ENCODE measurements at regions not wholly inside any gene's neighbourhood (a gene's known extent, or its start where the extent isn't known, plus 50 kb on each side); places are given as distances from the start of the nearest gene placed in this dataset.
"Not testable (repeated sequence)": the region's sequence is repeated elsewhere in the genome, so short reads cannot be mapped to it uniquely, and the experiment has no call there.

DNA sequence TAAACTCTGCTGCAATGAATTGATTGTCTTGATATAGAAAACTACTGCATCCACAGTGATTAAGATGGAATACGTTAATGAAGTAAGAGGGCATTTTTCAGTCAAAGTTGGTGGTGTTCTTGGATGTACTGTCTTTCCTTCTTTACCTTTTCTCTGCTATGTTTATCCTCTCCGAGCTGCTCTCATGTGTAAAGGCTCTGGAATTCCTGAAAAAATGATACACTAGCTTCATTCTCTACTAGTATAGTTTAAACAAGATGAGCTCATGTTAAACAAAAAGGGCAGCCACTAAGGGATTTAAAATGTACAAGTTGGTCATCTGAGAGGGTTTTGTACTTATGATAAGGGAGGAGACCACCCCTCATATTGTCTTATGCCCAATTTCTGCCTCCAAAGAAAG is 504.6 kb upstream of the NECTIN3 start:
- no peak for FAIRE-seq

DNA sequence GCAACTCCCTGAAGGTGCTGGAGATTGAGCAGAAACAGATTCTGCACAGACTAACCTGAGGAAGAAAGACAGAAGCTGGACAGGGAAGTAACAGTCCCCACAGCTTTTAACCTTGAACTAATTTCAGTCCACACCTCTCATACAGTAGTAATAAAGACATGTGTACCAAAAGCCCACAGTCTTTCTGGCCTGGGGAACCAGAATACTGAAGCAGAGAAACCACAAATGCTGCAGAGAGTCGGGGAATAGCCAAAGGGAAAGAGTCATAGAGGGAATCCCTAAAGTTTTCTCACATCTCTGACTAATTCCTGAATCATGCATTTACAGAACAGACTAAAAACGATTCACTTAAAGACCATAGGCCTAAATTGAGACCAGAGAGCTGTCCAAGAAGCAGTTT is 503.4 kb upstream of the NECTIN3 start:
- FAIRE-seq: no peak

DNA sequence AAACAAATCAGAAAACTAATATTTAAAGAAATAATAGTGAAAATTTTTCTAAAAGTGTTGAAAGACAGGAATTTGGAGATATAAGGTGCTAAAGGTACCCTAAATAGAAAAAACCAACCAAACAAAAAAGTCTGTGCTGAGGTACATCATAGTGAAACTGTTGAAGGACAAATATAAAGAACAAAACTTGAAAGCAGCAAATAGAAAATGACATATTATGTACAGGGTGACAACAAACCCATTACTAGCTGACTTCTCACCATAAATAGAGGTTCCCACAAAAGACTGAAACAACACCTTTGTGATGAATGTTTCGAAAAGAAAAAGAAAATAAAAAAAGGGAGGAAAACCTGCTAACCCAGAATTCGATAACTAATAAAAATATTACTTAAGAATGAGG is 502.5 kb upstream of the NECTIN3 start:
- FAIRE-seq: no peak

DNA sequence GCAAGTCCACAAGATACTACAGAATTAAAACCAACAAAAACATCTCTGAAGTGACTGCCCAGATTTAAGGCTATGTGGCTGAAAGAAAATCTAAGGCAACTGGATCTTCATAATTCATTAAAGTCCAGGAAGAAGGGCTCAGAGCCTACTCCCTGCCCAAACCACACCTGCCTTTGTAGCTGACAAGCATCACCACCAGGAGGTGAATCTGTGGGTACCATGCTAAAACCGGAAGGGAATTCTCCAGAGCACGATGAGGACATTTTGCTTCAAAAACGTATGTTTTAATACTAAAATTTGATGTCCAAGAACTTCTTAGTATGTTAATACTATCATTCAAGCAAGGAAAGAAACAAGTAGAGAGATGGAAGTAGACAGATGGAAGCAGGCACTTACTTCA is 495.9 kb upstream of the NECTIN3 start:
- no peak for FAIRE-seq

DNA sequence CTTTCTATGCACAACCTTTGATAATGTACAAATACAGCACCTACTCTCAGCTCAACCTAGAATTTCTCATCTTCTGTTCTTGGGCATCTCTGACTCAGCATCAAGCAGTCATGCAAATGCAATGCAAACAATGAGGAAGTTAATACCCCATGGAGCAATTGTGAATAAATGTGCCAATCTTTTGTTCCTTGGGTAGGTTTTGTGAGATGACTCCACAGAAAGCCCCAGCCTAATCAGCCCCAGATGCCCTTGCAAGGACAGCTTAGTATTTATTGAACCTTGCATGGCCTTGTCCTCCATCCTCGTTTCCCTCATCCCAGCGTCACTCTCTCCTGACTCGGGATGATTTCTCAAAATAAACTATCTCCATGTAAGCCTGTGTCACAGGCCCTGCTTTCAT is 494.7 kb upstream of the NECTIN3 start:
- FAIRE-seq: no peak

DNA sequence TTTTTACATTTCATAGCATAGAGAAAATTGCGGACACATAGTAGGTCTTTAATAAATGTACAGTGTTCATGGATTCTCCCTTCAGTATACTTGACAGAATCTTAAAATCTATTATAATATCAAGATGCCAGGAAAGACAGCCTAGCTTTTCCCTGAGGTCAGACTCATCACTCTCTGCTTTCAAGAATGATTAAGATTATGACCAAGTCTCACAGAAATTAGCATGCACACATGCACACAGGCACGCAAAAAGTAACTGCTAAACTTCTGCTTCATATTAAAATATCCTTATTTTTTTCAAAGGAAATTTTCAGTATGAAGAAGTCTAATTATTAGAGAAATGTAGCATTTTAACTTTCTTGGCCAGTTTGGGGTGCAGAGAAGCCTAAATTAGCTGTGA is 493.8 kb upstream of the NECTIN3 start:
- FAIRE-seq: no peak

DNA sequence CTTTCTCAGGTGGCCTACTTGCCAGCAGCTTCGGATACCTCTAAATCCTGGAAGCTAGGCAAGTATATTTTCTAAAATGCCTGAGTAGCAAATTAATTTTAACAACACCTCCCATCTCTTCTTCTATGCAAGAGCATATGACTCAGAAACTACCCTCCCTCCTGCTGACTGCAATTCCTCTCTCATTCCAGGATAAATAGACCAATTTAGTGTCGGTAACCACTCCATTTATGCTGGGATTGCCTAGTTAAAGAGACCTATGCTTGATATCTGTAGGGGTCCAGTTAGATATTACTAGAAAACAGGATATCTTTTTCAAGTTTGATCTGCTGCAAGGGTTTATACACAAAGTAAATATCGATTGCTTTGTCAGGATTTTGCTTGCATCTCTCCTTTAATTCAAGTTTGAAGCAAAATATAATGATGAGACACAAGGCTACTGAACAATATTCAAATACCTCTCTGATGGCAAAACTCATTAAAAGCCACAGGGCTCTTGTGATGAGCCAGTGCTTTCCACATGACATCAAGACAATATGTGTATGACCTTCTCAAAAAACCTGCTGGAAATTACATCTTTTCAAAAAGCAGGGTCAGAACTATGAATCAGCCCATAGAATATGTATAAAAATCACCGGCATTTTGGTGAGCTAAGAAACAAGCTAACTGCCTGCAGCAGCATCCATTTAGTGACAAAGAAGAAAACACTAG is 491.6 kb upstream of the NECTIN3 start:
- FAIRE-seq: no peak

DNA sequence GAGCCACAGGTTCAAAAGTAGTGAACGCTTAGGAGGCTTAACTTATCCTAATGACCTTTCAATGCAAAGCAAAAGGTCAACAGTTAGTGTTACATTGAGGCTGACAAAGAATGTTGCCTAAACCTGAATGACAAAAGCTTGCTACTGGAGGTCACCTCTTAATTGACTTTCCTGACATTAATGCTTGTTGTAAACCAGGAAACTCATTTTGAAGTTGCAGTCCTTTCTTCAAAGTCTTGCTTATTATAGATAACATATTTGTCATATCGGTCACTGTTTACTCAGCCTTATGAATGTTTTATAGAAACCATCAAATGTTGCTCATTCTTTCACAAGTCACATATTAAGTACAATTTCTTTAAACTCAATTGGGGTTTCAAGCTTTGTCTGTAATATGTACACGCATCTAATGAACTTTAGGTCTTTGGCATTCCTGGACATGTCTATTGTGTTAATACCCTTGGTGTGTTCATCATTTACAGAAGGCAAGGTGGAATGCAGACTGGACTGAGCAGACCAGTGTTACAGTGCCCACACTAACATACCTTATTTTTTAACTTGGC is 488.2 kb upstream of the NECTIN3 start:
- no peak for FAIRE-seq

DNA sequence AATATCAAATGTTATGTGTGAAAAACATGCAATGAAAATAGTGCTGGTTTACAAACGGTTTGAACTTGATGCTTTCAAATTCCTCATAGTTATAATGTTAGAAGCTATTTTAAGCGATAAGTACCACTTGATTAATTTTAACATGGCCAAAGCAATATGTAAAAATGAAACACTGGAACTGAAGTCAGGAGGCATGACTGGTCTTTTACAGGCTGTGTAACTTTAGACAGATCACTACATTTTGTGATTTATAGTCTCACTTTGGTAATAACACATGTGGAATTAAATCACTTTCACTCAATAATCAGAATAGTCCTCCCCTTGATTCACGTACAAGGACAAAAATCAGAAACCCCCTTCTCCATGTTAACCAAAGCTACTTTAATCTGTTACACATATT is 482.7 kb upstream of the NECTIN3 start:
- no peak for FAIRE-seq

DNA sequence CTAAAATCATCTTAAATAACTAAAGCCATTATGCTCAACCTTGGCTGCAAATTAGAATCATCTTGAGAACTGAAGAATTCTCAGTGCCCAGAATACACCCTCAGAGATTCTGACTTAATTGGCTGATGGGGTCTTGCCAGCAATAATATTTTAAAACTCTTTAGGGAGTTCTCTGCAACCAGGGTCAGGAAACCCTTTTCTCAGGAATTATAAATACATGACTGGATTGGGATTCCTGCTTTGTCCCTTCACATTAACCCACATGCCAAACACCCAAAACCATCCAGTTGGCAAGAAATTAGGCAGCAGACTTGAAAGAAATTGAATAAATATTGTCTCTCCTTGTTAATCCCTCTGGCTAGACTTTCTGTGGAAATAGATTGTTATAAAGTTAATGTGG is 482.3 kb upstream of the NECTIN3 start:
- no peak for FAIRE-seq

DNA sequence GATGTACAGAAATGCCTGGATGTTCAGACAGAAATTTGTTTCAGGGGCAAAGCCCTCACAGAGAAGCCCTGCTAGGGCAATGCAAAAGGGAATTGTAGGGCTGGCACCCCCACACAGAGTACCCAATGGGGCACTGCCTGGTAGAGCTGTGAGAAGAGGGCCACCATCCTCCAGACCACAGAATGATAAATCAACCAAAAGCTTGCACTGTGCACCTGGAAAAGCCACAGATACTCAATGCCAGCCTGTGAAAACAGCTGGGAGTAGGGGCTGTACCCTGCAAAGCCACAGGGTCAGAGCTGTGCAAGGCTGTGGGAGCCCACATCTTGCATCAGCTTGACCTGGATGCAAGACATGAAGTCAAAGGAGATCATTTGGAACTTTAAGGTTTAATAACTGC is 477.9 kb upstream of the NECTIN3 start:
- FAIRE-seq: no peak

DNA sequence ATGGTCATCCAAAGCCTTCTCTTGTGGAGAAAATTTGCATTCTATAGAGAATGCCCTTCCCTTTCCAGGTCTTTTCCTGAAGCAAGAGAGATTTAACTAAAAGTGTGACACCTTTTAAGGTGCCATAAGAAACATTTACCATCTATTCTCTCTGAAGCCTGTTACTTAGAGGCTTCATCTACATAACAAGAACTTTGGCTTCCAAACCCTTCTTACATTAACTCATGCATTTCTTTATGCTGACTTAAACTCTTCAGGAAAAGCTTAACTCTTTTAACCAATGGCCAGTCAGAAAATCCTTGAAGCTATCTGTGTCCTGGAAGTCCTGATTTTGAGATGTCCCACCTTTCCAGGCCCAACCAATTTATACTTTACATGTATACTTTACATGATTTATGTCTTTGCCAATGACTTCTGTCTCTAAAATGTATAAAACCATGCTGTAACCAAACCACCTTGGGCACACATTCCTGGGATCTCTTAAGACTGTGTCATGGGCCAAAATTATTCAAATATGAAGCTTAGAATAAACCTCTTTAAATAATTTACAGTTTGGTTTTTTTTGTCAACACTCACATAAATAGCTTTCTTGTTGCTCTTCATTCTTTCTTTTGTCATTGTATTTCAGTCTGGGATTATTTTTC is 472.6 kb upstream of the NECTIN3 start:
- no peak for FAIRE-seq

DNA sequence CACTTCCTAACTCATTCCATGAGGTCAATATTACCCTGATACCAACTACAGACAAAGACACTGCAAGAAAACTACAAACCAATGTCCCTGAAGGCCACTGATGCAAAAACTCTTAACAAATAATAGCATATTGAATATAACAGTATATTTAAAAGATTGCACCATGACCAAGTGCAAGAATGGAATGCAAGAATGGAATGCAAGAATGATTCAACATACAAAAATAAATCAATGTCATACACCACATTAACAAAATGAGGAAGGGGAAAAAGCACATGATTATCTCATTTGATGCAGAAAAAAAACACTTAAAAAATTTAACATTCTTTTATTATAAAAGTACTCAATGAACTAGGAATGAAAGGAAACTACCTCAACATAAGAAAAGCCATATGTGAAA is 463.1 kb upstream of the NECTIN3 start:
- no peak for FAIRE-seq

DNA sequence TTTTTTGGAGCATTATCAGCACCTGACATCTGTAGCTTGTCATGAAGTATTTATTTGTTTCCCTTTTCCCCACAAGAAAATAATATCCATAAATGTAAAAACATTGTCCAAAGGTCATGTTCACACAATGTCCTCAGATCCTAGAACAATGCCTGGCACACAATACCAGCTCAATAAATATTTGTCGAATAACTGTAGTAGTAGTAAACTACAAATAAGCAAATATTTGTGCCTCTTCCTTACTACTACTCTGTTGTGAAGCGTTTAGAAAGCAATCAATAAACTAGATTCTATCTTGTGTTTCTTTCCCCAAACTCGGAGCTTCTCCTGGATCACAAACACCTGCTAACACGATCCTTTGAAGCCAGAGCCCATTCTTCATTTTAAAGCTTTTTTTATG is 459.6 kb upstream of the NECTIN3 start:
- no peak for FAIRE-seq

DNA sequence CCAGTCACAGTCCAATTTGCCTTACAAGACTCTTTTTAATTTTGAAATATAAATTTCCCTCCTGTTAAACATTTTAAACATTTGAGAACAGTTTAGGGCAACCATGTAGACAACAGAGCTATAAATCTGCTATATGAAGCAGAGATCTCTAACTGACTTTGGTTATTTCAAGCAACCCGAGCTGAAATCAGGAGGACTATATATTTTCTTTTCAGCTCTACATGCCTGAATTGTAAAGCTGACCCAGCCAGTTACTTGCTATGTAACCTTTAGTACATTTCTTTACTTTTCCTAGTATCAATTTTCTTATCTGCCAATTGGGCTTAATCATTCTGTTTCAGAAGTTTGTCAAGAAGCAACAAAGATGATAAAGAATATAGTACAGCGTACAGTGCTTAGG is 457.4 kb upstream of the NECTIN3 start:
- FAIRE-seq: no peak

DNA sequence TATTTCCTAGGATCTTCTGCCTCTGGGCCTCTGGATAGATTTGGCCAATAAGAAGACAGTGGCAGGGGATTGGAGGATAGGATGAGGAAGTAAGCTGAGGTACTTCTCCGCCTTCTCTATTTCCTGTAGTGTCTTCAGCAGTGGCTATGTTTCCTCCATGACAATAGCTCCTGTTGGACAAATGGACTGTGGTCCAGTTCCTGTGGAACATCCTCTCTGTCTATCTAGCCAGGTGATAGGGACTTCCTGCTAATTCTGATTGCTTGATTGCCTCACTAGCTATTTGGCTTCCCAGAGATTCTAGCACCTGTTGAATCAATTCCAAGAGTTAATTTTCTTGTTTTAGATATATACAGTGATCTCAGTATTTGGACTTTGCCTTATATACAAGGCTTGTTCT is 456.2 kb upstream of the NECTIN3 start:
- no peak for FAIRE-seq

DNA sequence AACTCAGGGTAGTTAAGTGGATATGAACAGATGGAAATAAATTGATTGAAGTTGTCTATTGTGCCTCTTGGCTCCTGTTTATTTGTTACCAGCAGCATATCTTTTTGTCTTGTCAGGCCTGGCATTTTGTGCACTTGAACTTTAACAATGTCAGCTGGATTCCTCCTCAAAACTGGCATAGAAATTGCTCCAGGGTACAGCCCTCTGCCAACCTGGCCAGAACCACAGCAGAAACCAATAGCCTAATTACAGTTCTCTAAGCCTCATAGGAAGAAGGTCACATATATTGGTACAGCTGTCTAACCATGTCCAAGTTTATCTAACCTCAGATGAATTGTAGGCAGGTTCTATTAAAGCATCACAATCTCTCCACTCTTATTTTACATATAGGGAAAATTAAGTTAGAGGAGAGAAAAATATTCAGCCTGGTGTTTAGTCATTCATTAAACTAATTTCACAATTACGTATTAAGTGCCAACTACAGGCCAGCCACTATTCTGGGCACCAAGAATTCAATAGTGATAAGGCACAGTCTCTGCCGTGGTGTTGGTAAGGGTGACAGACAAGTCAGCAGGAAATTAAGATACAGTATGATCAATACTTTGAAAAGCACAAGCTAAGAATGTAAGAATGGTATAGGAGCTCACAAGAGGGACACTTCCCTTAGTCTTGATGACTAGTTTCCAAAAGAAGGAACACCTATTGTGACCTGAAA is 452.9 kb upstream of the NECTIN3 start:
- no peak for FAIRE-seq

DNA sequence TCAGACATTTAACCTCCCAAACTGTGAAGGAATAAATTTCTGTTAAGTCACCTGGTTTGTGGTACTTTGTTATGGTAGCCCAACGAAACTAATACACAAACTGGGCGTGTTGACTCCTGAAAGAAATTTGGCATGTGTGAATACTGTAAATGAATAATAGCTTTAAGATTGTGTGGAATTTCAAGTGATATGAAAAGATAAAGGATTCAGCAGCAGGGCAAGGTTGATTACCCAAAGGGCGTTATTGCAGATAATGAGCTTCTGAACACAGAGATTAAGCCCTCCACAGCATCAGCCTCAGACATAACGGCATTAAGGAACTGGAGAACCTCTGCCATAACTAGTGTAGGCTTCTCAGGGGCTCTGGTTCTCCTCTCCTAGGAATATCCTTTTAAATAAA is 451.5 kb upstream of the NECTIN3 start:
- FAIRE-seq: no peak

DNA sequence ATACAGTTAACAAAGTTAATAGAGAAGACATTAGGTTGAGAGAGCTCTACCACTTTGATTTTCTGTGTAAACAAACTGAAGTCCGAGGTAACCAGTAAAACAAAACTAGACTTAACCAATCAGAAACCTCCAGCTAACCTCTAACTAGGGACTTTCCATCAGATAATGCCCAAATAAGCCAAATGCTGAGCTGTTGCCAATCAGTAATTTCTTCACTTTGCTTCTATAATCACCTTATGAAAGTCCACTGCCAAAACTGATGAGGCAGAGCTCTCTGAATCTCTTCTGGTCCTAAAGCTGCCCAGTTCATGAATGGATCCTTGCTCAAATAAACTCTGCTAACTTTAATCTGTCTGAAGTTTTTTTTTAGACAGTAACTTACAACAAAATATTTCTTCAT is 448.0 kb upstream of the NECTIN3 start:
- FAIRE-seq: no peak

DNA sequence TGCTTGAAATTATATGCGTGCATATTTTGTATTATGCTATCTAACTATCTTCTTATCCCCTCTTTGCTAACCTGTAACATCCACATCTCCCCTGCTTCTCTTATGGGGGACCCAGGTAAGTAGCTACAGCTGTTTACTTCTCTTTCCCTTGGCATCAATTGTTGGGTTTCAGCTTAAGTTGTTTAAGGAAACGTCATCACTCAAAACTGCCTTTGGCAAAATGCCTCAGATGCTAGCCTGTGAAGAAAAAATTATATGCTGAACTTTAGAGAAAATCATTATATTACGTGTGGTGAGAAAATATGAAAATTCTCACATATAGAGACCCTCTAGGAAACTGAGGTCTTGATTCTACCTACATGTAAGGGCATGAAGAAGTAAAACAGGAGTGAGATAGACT is 447.0 kb upstream of the NECTIN3 start:
- FAIRE-seq: no peak

DNA sequence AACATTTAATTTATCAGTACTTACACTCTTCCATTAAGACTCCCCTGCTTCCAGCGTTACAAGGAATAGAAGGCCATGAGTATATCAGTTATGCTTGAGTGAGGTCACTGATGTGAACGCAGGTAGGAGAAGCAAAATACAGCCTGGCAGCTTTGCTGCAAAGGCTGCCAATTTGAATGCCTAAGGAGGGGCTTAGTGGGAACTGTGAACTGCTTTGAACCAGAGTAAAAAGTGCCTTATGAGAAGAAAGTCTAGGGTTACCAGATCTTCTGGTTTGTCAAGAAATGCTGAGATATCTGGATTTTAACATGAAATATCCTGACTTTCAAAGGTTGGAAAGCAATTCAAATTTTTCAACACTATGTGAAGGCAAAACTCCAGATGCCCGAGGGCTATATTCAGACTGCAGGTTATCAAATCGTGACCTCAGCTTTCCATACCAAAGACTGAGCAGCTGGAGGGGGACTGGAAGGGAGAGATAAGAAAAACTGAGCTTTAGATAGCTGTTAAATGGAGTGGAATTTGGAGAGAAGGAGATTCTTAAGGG is 446.3 kb upstream of the NECTIN3 start:
- FAIRE-seq: no peak

DNA sequence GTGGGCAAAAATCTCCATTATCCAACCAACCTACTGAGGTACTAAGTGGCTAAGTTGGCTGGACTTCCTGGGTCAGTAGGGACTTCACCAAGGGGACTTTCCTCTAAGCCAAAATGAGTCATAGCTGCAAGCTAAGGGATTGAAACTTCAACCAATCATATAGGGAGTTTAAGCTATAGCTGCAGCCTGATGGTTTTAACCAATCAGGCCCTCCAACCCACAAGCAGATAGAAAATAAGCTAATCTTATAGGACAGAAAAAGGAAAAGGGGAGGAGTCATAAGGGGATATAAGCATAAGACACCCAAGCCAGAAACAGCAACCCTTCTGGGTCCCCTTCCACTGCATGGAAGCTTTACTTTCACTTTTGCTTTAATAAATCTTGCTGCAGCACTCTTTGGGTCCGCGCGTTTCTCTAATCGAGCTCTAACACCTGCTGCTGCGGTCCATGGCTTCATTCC is 444.9 kb upstream of the NECTIN3 start:
- FAIRE-seq: not testable (repeated sequence)

DNA sequence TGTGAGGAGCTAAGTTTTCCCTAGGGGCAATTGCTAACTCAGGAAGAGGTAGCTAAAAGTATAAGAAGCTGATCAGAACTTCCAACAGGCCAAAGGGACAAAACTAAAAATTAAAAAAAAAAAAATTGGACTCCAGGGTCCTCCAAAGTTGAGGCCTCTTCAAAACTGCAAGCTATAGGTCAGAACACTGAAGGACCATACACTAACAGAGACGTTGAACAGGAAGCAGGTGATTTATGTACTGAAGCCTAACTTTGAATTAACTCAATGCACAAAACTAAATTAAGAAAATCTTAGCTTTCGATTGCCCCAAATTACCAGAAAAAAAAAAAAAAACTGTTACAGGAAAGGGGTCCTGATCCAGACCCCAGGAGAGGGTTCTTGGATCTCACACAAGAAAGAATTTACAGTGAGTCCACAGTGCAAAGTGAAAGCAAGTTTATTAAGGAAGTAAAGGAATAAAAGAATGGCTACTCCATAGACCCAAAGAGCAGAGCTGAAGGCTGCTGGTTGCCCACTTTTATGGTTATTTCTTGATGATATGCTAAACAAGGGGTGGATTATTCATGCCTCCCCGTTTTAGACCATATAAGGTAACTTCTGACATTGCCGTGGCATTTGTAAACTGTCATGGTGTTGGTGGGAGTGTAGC is 442.8 kb upstream of the NECTIN3 start:
- no peak for FAIRE-seq
